ENCODE measurements at regions not wholly inside any gene's neighbourhood (a gene's known extent, or its start where the extent isn't known, plus 50 kb on each side); places are given as distances from the start of the nearest gene placed in this dataset.

- TF ChIP-seq FOS (IDR thresholded peaks at IDR 0.05; ENCODE audit: borderline replicate concordance, insufficient read depth, low read length) (no peak), CTCF (IDR thresholded peaks at IDR 0.05; ENCODE audit: extremely low read depth in 1 of 2, insufficient read depth in 1 of 2, low read depth in 1 of 2, low read length in 2 of 2) (no peak)
These were observed 81.2 kb upstream of the ATP2B1 start for GRCh38 chr12:89789862-89790261.
